Fibroblast of skin of right quadriceps (primary cell): ENCODE measurements at regions not wholly inside any gene's neighbourhood (a gene's known extent, or its start where the extent isn't known, plus 50 kb on each side); places are given as distances from the start of the nearest gene placed in this dataset.
"Not testable (repeated sequence)": the region's sequence is repeated elsewhere in the genome, so short reads cannot be mapped to it uniquely, and the experiment has no call there.

Experiments used
- DNase-seq: peaks from one replicate; pipeline ENCODE4 v3.0.0-alpha.2; 2013

DNA sequence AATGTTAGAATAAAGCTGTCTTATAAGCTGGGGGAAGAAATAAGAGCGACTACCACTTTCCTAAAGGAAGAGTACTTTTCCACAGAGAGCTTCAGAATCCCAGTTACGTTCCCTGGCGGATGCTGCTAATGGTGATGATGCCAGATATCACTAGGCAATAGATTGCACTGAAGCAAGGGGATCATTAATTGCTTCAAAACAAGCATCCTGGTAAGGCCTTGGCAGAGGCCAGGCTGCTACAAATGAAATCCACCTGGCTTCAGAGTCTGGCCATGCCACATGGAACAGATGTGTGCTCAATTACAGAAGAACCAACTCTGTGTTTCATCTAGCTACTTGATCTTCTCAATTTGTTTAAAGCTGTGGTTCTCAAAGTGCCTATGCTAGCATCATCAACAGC lies 129.2 kb upstream of the IL12A start:
- no peak for DNase-seq

DNA sequence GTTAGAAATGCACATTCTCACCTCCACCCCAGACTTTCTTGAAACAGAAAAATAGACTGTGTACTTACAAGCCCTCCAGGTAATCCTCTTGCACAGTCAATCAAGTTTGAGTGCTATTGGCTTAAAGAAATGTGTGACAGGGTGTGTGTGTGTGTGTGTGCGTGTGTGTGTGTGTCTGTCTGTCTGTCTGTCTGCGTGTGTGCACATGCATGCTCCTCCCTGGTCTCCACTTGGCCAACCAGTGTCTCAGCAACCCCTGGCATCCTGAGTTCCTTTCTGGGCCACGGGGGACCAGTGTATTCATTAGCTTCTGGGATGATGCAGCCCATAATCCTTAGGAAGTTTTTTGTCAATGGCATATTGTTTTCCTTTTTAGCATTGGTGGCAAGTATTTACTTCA lies 128.8 kb upstream of the IL12A start:
- no peak for DNase-seq

DNA sequence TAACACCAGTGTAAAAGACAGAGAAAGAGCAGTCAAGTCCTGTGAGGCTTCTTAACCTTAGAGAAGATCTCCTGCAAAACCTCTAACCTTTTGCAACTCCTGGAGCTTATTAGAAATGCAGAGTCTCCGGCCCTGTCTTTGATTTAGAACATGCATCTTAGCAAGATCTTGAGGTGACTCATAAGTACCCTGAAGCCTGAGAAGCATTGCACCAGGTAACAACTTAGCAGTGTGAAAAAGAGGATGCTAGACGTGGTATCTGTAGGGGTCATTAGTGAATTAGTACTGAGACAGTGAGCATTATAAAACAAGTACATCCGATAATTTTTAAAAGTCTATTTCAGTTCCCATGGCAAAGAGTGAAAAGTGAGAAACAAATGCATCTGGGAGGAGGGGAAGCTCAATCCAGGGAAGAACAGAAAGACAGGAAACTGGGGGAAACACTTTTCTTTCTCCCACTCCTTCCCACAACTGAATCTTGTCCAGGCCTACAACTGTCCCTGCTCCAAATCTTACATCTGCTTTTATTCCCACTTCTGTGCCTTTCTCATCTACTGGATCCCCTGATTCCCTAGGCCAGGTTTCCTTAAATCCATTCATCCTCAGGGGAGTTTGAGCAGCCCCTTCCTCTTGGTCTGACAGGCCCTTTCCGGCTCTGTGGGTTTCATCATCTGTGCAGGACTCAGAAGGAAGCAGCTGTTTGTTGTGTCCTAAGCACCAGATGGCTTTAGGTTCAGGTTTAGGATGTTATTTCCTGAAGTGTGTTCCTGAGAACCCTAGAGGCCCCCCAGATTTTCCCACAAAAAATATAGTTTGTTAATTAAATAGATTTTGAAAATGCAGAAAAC lies 128.1 kb upstream of the IL12A start:
- DNase-seq = no peak

DNA sequence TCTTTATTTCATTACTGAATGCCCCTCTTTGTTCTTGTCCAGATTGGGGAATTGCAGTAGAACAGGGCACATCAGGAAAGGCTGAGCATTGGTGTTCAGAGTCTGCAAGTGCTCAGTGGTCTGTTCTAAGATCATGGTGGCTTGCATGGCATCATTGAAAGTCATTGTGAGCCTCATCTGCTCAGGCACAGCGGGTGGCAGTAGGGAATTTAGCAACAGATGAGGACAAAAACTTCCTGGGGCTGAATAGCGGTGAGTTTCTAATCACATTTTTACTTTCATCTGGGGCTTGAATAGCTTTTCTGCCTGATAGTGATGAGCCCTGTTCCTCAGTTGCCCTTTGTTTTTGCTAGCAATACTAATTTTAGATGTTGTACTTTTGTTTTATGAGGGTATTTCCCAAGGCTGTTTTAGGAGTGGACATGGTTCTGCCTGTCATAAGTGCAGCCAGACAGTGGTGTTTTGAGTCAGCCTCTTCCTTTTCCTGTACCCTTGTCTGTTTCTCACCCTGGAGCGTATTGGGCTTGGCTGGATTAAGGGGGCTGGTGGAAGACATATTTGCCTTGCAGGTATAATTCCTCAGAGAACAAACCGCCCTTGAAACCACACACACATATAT lies 127.2 kb upstream of the IL12A start:
- no peak for DNase-seq

DNA sequence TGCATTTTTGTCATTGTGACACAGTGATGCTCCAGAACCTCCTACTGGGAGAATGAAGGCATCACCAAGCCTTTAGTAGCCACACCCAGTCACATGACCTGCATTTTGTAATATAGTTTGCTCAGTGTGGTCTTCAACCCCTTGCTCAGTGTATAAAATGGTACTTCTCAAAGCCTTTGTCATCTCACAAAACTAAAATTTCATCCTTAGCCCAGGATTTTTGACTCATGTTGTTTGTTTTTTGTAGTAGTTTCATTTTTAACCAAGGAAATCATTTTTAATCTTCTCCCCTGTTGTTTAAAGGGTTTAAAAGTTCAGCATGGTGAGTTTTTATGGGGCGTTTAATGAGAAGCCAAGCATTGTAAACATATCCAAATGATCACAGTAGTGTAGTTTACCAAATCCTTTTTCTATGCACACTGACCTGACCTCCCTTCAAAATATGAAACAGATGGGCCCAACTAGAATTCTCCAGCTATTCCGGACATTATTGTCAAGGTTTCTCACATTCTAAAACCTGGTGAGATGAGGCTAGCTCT lies 123.5 kb upstream of the IL12A start:
- peak; percentile 61 for DNase-seq

DNA sequence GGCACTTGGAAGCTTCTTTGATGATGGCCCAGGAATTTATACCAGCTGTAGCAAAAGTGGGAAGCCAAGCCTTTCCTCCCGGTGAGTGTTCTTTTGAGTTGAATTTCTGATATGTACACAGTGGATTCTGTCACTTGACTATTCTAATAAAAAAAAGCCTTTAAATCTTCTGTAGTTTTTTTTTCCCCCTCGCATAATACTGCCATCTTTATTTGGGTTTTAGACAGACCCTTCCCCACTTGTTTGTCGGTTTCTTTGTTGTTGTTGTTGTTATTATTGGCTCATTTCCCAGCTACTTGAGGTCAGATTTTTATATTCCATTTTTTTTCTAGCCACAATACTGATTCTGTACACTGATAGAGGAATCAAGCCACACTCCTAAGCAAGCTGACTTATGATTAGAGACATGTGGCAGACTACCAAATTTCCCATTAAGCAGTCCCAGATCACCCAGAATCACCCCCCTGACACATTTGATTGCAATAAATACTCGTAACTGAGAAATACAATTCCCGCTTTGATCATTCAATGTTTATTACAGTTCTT lies 122.4 kb upstream of the IL12A start:
- DNase-seq = peak; percentile 42

DNA sequence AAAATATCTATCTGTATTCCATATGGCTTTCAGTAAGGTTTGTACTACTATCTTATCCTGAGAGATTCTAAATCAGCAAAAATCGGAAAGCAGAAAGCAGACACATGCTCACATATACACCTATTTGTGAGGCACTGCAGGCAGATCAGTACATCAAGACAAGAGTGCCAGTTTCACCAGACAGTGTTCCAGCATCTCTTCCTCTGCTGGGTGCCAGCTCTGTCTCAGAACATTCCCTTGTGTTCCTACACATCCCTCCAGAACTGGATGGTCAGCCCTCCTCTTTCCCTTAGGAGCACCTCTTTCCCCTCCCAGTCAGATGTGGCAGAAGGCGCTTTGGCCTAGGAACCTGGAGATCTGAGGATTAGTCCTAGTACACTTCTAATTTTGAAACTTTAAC lies 121.3 kb upstream of the IL12A start:
- no peak for DNase-seq

DNA sequence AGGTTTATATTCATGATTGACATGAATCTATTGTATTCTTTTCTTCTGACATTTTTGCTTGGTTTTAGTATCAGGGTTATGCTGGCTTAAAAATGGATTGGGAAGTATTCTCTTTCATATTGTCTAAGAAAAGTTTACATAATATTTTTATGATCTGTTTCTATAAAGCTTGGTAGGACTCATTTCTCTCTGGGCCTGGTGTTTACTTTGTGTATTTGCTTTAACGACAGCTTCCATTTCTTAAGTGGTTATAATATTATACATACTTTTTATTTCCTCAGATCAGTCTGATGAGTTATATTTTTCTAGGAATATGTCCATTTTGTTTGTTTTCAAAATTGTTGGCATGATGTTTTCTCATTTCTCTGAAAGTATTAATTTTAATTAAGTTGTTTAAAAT lies 117.9 kb upstream of the IL12A start:
- no peak for DNase-seq

DNA sequence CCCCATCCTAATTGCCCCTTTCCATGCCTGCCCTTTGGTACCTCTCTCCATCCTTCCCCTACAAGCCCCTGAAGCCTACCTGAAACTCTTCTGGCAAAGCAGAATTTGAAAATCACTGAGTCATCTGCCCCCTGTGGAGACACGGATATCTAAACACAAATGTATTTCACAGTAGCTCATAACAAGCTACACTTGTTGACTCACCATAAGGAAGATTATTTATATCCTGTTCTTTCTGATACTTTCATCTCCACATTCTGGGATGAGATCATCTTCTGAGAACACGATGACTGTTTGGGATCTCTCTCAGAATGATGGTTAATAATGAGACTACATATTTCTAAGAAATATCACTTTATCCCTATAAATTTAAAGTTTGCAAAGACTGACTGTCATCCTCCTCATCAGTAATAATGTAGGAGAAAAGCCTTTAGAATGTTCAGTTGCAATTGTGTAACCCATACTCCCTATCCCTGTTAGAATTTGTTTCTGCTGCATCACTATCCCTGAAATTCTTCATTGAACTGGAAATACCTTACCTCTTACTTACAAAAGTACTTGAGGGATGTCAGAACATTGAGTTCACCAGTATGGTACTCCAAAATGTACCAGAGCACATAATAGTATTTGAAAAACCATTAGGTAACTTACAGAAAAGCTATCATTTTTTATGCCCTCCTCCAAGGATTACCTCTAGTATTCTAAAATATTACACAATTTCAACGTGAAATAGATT lies 116.1 kb upstream of the IL12A start:
- DNase-seq = peak; percentile 96

DNA sequence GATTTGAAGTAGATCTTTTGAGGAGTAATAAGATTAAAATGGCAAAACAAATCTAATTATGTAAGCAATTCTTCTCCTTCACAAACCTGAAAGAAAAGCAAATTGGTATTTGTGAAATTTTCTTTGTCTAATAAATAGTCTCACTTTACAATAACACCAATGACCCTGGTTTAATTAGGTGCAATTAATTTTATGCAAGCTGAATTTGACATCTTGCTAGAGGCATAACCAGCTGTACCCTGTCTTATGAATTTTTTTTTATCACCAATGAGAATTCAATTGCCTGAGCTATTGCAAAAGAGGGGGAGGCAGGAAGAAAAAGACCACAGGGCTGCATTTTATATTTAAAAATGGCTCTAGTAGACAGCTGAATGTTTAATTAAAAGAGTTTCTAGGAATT lies 113.5 kb upstream of the IL12A start:
- DNase-seq = no peak

DNA sequence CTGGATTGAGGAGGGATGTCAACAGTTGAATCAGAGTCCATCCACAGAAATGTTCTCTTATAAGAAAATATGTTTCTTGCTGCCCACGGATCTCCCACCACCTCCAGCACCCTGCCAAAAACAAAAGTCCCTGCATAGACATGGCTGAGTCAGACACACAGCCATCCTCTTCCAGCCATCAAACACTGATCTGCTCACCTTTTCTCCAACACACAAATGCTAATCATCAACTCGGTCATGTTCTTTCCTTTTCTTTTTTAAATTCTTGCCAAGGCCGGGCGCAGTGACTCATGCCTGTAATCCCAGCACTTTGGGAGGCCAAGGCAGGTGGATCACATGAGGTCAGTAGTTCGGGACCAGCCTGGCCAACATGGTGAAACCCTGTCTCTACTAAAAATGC lies 110.7 kb upstream of the IL12A start:
- DNase-seq = peak; percentile 47

DNA sequence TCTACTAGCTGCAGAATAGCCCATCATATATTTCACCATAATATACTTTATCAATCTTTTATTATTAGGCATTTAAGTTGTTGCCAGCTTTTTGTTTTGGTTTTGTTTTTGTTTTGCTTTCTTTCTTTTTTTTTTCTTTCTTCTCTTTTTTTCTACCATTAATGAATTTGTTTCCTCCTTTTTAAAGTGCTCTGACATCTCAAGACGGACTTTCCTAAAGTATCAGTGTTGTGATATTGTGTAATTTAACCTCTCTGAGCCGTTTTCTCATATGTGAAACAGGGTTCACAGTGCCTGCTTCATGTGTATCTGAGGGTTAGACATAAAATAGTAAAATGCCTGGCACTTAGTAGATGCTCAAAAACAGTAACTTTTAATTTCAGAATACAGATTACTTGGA lies 109.5 kb upstream of the IL12A start:
- DNase-seq = no peak

DNA sequence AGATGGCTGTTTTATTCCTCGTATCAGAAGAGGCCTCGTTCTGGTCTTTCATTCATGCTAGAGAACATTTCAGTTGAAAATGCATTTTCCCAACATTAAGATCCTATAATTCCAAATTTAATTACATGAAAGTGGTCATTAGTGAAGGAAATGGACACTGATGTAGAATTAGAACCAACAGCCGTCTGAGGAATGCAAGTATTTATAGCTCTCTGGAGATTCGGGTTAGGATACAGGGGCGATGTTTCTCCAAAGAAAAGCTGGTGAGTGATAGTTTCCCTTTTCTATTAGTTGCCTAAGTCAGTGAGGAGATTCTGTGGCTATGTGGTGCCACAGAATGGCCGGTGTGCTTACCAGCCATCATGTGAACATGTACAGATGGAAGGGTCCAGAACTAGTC lies 109.0 kb upstream of the IL12A start:
- DNase-seq = peak; percentile 32

DNA sequence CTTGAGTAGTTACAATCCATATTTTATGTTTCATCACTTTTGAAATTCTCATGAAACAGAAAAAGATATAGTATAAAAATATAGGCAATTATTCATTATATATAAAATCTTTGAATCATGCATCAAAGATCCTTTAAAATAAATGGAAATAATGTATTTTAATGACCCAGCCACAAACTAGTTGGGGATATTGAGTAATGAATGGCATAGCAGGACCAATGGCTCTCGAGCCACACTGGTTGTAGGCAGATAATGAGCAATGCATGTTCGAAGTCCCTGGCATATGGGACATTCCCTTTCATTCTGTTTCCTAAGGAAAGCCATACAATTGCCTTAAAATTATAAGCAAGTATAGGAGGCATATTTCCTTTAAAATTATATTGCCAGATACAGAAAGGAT lies 107.4 kb upstream of the IL12A start:
- no peak for DNase-seq

DNA sequence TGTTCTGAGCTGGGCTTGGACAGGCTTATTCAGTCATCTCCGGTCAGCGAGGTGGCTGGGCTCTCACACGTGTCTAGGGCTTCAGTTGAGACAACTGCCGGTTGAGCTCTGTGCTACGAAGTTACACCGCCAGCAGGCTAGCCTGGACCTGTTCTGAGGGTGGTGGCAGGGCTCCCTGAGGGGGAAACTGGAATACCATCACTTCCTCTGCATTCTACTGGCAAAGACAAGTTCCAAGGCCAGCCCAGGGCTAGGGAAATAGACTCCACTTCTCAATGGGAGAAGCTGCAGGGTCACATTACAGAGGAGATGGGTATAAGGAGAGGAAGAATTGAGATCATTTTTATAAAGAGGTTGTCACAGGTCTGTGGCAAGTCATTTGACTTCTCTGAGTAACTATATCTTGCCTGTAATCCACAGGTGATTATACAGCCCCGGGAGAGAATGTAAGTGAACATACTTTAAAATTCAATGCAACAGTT lies 106.8 kb upstream of the IL12A start:
- DNase-seq = no peak

DNA sequence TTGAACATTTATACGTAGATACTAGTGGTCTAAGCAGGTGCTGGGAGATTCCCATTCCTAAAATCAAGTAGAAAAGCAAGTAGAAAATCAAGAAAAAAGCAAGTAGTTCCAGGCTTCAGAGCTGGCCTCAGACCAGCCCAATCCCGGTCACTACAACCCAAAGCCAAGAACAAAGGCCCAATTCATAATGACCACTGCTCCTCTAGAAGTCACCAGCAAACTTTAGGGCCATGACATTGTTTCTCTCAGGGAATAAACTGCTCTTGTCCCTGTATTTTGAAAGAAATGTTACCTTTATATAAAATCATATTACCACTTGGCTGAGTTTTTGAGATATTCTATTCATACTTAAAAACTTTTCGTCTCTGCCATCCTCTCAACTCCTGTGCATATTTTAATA lies 106.3 kb upstream of the IL12A start:
- DNase-seq = no peak

DNA sequence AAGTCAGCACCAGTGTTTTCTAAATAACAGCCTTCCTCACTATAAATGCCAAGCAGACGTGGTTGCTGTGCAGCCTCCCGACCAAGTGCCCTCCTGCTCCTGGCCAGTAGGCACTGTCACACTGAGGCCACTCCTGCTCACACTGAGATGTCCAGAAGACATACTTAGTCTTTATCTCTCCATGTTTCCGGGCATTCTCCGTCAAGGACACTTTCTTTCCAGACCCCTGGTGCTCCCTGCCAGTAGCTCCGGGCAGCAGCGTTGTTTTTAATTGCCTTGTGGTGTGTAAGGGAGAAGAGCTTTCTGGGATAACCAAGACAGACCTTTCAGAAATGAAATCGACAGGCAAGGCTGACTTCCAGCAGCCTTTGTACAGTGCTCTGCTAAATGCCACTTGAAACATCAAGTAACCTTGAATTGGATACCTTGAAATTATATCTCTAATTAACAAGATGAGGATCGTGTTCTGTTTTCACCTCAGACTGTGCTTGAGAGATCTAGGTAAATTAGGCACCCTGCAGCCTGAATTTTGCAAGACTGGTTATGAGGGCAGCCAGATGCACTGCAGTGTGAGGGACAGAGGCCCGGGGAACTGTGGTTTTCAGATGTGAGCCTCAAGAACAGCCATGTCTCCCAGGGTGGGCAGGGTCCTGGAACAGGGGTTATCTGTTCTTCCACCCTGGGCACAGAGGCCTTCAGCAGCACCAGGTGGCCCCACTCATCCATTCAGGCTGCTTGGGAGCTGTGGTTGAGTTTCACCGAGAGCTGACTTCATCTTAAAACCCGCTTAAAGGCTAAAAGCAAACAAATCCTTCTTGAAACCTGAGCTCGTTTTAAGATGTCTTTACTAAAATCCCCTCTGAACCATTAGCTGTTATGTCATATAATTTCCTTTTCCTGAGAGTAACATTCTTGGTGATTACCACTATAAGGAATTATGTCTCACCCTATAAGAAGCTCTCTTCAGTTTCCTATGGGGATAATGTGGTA lies 105.5 kb upstream of the IL12A start:
- peak; percentile 90 for DNase-seq

DNA sequence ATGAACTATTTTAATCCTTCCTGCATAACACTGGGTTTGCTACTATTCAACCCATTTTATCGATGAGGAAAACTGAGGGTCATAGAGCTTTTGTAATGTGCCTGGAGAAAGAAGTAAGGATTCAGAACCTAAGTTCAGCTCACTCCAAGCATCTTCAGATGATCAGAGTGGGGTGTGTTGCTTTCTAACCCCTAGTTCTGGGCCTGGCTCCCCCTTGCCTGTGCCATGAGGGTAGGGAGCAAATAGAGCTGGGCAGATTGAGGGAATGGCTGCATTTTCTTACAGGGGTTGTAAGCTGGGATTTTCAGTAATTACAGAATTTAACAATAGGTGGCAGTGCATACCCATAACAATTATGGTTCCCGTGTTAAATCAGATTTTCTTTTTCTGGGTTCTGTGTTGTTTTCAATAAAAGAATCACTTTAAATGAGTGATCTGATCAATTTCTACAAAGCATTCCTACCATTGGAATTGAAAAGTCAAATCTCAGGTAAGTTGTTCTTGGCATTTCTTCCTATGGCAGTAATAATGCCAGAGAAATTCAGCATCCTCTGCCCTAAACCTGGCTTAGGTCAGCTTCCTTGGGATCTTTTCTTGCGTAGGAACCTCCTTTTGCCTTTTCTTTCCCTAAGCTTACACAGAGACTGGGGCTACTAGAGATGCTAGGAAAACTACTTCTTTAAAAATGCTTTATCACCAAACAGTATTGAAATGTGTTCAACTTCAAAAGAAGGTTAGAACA lies 103.8 kb upstream of the IL12A start:
- peak; percentile 54 for DNase-seq

DNA sequence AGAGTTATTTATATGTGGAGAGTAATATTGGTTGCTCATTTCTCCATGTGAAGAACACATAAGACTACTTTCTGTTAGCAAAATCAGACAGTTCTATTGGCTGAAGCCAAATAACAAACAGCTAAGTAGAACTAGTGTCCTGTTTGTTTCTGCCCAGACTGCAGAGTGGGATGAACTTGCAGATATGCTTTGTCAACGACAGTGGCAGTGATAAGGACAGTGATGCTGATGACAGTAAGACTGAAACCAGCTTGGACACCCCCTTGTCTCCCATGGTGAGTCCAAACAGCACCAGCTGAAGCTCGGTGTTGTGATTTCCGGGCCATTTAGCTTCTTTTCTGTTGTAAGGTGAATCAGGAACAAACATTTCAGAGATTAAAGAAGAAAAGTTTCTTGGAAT lies 102.6 kb upstream of the IL12A start:
- DNase-seq = no peak

DNA sequence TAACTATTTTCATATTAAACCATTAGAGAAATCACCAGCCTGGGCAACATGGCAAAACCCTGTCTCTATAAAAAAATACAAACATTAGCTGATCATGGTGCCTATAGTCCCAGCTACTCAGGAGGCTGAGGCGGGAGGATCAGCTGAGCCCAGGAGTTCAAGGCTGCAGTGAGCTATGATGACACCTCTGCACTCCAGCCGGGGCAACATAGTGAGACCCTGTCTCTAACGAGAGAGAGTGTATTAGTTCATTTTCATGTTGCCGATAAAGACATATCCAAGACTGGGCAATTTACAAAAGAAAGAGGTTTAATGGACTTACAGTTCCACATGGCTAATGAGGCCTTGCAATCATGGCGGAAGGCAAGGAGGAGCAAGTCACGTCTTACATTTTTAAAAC lies 102.1 kb upstream of the IL12A start:
- not testable (repeated sequence) for DNase-seq

DNA sequence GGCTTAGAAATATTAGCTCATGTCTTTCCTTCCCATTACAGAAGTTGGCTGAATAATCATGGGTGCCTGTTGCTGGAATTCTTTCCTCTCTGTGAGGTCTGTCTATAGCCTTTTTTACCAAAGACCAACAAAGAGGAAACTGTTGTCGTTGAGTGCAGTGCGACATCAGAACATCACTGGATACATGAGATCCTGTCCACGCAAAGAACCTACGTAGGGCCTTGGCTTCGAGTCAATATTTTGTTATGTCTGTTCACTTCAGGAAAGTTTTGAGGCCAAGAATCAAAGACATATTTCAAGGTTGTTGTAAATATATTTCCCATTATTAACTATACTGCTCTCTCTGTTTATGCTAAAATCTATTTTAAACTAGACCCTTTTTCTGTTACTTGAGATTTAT lies 101.5 kb upstream of the IL12A start:
- DNase-seq = no peak
